GM12878 (cell line): ENCODE measurements at regions not wholly inside any gene's neighbourhood (a gene's known extent, or its start where the extent isn't known, plus 50 kb on each side); places are given as distances from the start of the nearest gene placed in this dataset.

Source experiments
- ATAC-seq: fragments of 200-7000 bp; cut with Tn5 transposase; 3 replicates; pipeline ENCODE4 v1.9.1; 2020; ENCODE audit warnings: mild to moderate bottlenecking, moderate library complexity
- BruUV-seq: library from RNA; stranded (reverse); fragments of 400-500 nt; replicated peaks from 2 replicates; lab custom pipeline; 2021; lab: Mats Ljungman, UMichigan
- CTCF ChIA-PET: fragments of 300-600 bp; sonication (Branson Sonifier 250); formaldehyde crosslinking; extraction: SDS; loops from one replicate; lab custom pipeline; 2021; ENCODE audit warnings: inconsistent platforms; lab: Yijun Ruan, JAX
- POLR2A ChIA-PET: fragments of 350-600 bp; formaldehyde crosslinking; extraction: SDS; loops from one replicate; lab custom pipeline; 2021; ENCODE audit warnings: inconsistent platforms; lab: Charles Lee
- RAD21 ChIA-PET: fragments of 300-600 bp; sonication (Branson Sonifier 250); formaldehyde crosslinking; loops from one replicate; lab custom pipeline; 2023; ENCODE audit warnings: antibody characterized with exemption; ENCODE audit not compliant: unreplicated experiment; lab: Charles Lee
- SMC1A ChIA-PET: fragments of 300-600 bp; sonication (Branson Sonifier 250); formaldehyde crosslinking; loops from one replicate; lab custom pipeline; 2023; ENCODE audit not compliant: unreplicated experiment, uncharacterized antibody; lab: Charles Lee
- DNase-seq: peaks from one replicate; pipeline ENCODE4 v3.0.0-alpha.2; 2011; ENCODE audit warnings: low read depth, low spot score
- FAIRE-seq: peaks from 3 replicates; lab custom pipeline; 2011; peaks lifted over from hg19 to GRCh38; lab: Jason Lieb, UNC
- H2AFZ ChIP-seq: 2 replicates; pipeline ENCODE4 v1.6.0; 2011; ENCODE audit warnings: low read depth, low read length, control low read depth; ENCODE audit not compliant: control insufficient read depth
- H3K27ac ChIP-seq: 2 replicates; pipeline ENCODE4 v1.5.1; 2011; ENCODE audit warnings: control low read depth; ENCODE audit not compliant: control insufficient read depth, insufficient read depth
- H3K27me3 ChIP-seq, 2 experiments: replicated peaks in 1 of 2; 2 replicates each; pipeline versions ENCODE4 v1.6.0 to v1.6.1; 2011; ENCODE audit warnings: low read length in 1 of 2; ENCODE audit not compliant: control insufficient read depth in 2 of 2, insufficient read depth in 2 of 2
- H3K36me3 ChIP-seq, 2 experiments: 2 replicates each; pipeline ENCODE4 v1.5.1; 2011; ENCODE audit warnings: low read length in 1 of 2; ENCODE audit not compliant: control insufficient read depth in 2 of 2, insufficient read depth in 2 of 2
- H3K4me1 ChIP-seq: 2 replicates; pipeline ENCODE4 v1.6.1; 2011; ENCODE audit warnings: mild to moderate bottlenecking, low read length, moderate library complexity, mixed read lengths; ENCODE audit not compliant: control insufficient read depth, insufficient read depth
- H3K4me2 ChIP-seq: 2 replicates; pipeline ENCODE4 v1.6.0; 2011; ENCODE audit warnings: control low read depth; ENCODE audit not compliant: control insufficient read depth, insufficient read depth
- H3K4me3 ChIP-seq: fragments of 200-600 bp; sonication (generic); 2 replicates; pipeline ENCODE4 v1.5.1; 2016
- H3K79me2 ChIP-seq: 2 replicates; pipeline ENCODE4 v1.6.0; 2011; ENCODE audit warnings: low read length; ENCODE audit not compliant: control insufficient read depth, insufficient read depth
- H3K9ac ChIP-seq: 2 replicates; pipeline ENCODE4 v1.8.0; 2011; ENCODE audit warnings: low read length, control low read depth, mixed read lengths; ENCODE audit not compliant: control insufficient read depth, insufficient read depth
- H3K9me3 ChIP-seq: replicated peaks from 3 replicates; pipeline ENCODE4 v1.5.1; 2011; ENCODE audit warnings: mild to moderate bottlenecking, low read length; ENCODE audit not compliant: control insufficient read depth, insufficient read depth
- H4K20me1 ChIP-seq: 2 replicates; pipeline ENCODE4 v1.6.0; 2011; ENCODE audit not compliant: control insufficient read depth, insufficient read depth
- BRCA1 ChIP-seq: IDR thresholded peaks from 2 replicates; pipeline ENCODE4 v1.6.1; 2011; ENCODE audit warnings: low read depth, low read length, improper control_type of control experiment
- CBFB ChIP-seq: IDR thresholded peaks from 2 replicates; pipeline ENCODE4 v1.6.1; 2016; ENCODE audit warnings: antibody characterized with exemption, low read depth
- CBX5 ChIP-seq: sonication (generic); IDR thresholded peaks from 2 replicates; pipeline ENCODE4 v1.6.1; 2016; ENCODE audit warnings: low read depth, moderate library complexity, mild to moderate bottlenecking, inconsistent platforms
- DPF2 ChIP-seq: fragments of 450-650 bp; IDR thresholded peaks from 2 replicates; pipeline ENCODE4 v1.6.1; 2017; ENCODE audit warnings: mild to moderate bottlenecking
- GATAD2B ChIP-seq: fragments of 450-650 bp; conservative IDR thresholded peaks from 2 replicates; pipeline ENCODE4 v1.6.1; 2017; ENCODE audit warnings: low read depth, mild to moderate bottlenecking, moderate library complexity
- MYB ChIP-seq: fragments of 150-350 bp; IDR thresholded peaks from 2 replicates; pipeline ENCODE4 v1.6.1; 2014; ENCODE audit warnings: mild to moderate bottlenecking, low read depth, low read length, borderline replicate concordance
- NR2F1 ChIP-seq: fragments of 450-650 bp; conservative IDR thresholded peaks from 2 replicates; pipeline ENCODE4 v1.6.1; 2017; ENCODE audit warnings: mild to moderate bottlenecking
- PAX8 ChIP-seq: fragments of 450-650 bp; IDR thresholded peaks from 2 replicates; pipeline ENCODE4 v1.6.1; 2017; ENCODE audit warnings: mild to moderate bottlenecking, moderate library complexity
- RAD21 ChIP-seq: IDR thresholded peaks from 2 replicates; pipeline ENCODE4 v1.6.1; 2011; ENCODE audit warnings: mild to moderate bottlenecking, low read depth, low read length, moderate library complexity; ENCODE audit not compliant: insufficient read depth
- RCOR1 ChIP-seq: conservative IDR thresholded peaks from 2 replicates; pipeline ENCODE4 v1.6.1; 2012; ENCODE audit warnings: low read depth, low read length, improper control_type of control experiment
- SP1 ChIP-seq: IDR thresholded peaks from one replicate; pipeline ENCODE4 v1.6.1; 2011; ENCODE audit warnings: low read depth, low read length
- SUPT20H ChIP-seq: IDR thresholded peaks from 2 replicates; pipeline ENCODE4 v1.6.1; 2011; ENCODE audit warnings: low read depth, mild to moderate bottlenecking, low read length, moderate library complexity, borderline replicate concordance; ENCODE audit not compliant: control insufficient read depth
- TCF7 ChIP-seq: IDR thresholded peaks from 2 replicates; pipeline ENCODE4 v1.6.1; 2014; ENCODE audit warnings: antibody characterized with exemption, borderline replicate concordance
- ZBTB40 ChIP-seq: fragments of 450-650 bp; IDR thresholded peaks from 2 replicates; pipeline ENCODE4 v1.6.1; 2016; ENCODE audit warnings: mild to moderate bottlenecking, moderate library complexity, borderline replicate concordance
- ZNF24 ChIP-seq: fragments of 450-650 bp; IDR thresholded peaks from 2 replicates; pipeline ENCODE4 v1.6.1; 2017; ENCODE audit warnings: antibody characterized with exemption, mild to moderate bottlenecking
- WGBS: methylation state at CpG from one replicate; pipeline ENCODE4 v1.1.6; 2016; ENCODE audit warnings: low lambda C conversion rate; ENCODE audit not compliant: insufficient replicate concordance, insufficient coverage; ENCODE audit errors: missing lambda C conversion rate; 5-methylcytosine and 5-hydroxymethylcytosine counted together
- in situ Hi-C: fragments of 300-500 bp; cut with MboI; formaldehyde crosslinking; loops from 9 replicates; pipeline ENCODE4 v1.14.3; 2018; ENCODE audit warnings: mixed read lengths
- intact Hi-C: fragments of 100-400 bp; cut with micrococcal nuclease; formaldehyde crosslinking; loops from one replicate; pipeline ENCODE4 v1.14.2; 2022; ENCODE audit not compliant: unreplicated experiment
- TF ChIP-seq, protein P1 (sequence below): IDR thresholded peaks from 2 replicates; pipeline ENCODE4 v1.6.1; 2012; ENCODE audit warnings: mild to moderate bottlenecking, low read depth, low read length
- TF ChIP-seq, protein P2 (sequence below): IDR thresholded peaks from 2 replicates; pipeline ENCODE4 v1.6.1; 2011; ENCODE audit warnings: low read depth, mild to moderate bottlenecking, low read length, moderate library complexity, borderline replicate concordance; ENCODE audit errors: extremely low read depth

- TF ChIP-seq TCF7 (no peak), SUPT20H (no peak), MYB (no peak), CBX5 (no peak), BRCA1 (no peak), GATAD2B (no peak), RAD21 (no peak)
Measured at GRCh38 chr10:78383378-78384048, 349.9 kb downstream of the RPS24 start (continued).

DNA sequence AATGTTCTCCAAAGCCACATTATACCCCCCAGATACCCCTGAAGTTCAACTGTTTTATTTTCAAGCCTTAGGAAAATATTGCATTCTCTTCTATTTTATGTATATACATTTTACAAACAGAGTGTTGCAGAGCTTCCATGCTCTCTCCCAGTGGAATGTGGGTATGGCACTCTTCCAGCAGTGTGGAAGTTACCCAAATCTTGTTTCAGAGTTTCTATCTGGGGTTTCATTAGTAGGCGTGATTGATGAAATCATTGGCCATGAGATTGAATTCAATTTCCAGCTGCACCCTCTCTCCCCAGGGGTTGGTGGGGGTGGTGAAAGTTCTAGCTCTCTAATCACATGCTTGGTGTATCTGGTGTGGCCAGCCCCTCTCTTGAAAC lies 350.4 kb downstream of the RPS24 start:
- ChIA-PET RAD21 (no interaction called here), POLR2A (no interaction called here), CTCF (no interaction called here), SMC1A (no interaction called here)
- H3K4me3 ChIP-seq, result no peak overlapping the region
- no peak for ATAC-seq
- no peaks in the 10 kb centered on the region for H3K36me3 ChIP-seq
- FAIRE-seq, result no peak
- BruUV-seq, result no TSS peak
- no peaks in the 10 kb centered on the region for H3K79me2 ChIP-seq
- no peaks in the 10 kb centered on the region for H4K20me1 ChIP-seq
- H3K27ac ChIP-seq, result no peak overlapping the region
- intact Hi-C loops, result no loop called here
- 0% methylated on average over 1 of the region's 1 CpG for WGBS
- H3K4me1 ChIP-seq, result no peaks in the 10 kb centered on the region
- no peak overlapping the region for H3K9ac ChIP-seq
- peaks cover 0 to 3% of the 10 kb centered on the region in 2 experiments; a peak in 3 of 4 replicates for H3K27me3 ChIP-seq
- H3K9me3 ChIP-seq, result no peaks in the 10 kb centered on the region
- no peak for TF ChIP-seq ZBTB40
- no peak for TF ChIP-seq RCOR1
- no peak for TF ChIP-seq SP1
- TF ChIP-seq PAX8, result no peak
- no peak for TF ChIP-seq NR2F1
- no peak for TF ChIP-seq BRCA1
- TF ChIP-seq, protein P1, sequence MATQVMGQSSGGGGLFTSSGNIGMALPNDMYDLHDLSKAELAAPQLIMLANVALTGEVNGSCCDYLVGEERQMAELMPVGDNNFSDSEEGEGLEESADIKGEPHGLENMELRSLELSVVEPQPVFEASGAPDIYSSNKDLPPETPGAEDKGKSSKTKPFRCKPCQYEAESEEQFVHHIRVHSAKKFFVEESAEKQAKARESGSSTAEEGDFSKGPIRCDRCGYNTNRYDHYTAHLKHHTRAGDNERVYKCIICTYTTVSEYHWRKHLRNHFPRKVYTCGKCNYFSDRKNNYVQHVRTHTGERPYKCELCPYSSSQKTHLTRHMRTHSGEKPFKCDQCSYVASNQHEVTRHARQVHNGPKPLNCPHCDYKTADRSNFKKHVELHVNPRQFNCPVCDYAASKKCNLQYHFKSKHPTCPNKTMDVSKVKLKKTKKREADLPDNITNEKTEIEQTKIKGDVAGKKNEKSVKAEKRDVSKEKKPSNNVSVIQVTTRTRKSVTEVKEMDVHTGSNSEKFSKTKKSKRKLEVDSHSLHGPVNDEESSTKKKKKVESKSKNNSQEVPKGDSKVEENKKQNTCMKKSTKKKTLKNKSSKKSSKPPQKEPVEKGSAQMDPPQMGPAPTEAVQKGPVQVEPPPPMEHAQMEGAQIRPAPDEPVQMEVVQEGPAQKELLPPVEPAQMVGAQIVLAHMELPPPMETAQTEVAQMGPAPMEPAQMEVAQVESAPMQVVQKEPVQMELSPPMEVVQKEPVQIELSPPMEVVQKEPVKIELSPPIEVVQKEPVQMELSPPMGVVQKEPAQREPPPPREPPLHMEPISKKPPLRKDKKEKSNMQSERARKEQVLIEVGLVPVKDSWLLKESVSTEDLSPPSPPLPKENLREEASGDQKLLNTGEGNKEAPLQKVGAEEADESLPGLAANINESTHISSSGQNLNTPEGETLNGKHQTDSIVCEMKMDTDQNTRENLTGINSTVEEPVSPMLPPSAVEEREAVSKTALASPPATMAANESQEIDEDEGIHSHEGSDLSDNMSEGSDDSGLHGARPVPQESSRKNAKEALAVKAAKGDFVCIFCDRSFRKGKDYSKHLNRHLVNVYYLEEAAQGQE, result no peak
- TF ChIP-seq, protein P2, sequence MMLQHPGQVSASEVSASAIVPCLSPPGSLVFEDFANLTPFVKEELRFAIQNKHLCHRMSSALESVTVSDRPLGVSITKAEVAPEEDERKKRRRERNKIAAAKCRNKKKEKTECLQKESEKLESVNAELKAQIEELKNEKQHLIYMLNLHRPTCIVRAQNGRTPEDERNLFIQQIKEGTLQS, result no peak
- no peak for TF ChIP-seq ZNF24
- TF ChIP-seq DPF2, result no peak
- no peak for TF ChIP-seq CBFB
- no peak overlapping the region for H3K4me2 ChIP-seq
- no peak for DNase-seq
- no peak overlapping the region for H2AFZ ChIP-seq
- in situ Hi-C loops, result no loop called here
